ENCODE measurements at regions not wholly inside any gene's neighbourhood (a gene's known extent, or its start where the extent isn't known, plus 50 kb on each side); places are given as distances from the start of the nearest gene placed in this dataset.

- no peak for DNase-seq (ENCODE audit: extremely low read depth, low read depth)
- TF ChIP-seq CTCF (IDR thresholded peaks at IDR 0.05; ENCODE audit: low read depth, low read length), result no peak
Observed at GRCh38 chr5:51271261-51271660, 112.0 kb upstream of the ISL1 start.

- TF ChIP-seq CTCF (IDR thresholded peaks at IDR 0.05; ENCODE audit: low read depth, low read length), result no peak
- DNase-seq (ENCODE audit: extremely low read depth, low read depth), result no peak
Observed at GRCh38 chr5:51273021-51273420, 110.2 kb upstream of the ISL1 start.

GRCh38 chr5:51273871-51274270 lies 109.4 kb upstream of the ISL1 start:
- DNase-seq (ENCODE audit: extremely low read depth, low read depth), result no peak
- TF ChIP-seq CTCF (IDR thresholded peaks at IDR 0.05; ENCODE audit: low read depth, low read length), result no peak

GRCh38 chr5:51275428-51275827 lies 107.8 kb upstream of the ISL1 start:
- TF ChIP-seq CTCF (IDR thresholded peaks at IDR 0.05; ENCODE audit: low read depth, low read length), result no peak
- DNase-seq (ENCODE audit: extremely low read depth, low read depth), result no peak

- TF ChIP-seq CTCF (IDR thresholded peaks at IDR 0.05; ENCODE audit: low read depth, low read length), result no peak
- no peak for DNase-seq (ENCODE audit: extremely low read depth, low read depth)
Observed at GRCh38 chr5:51276250-51276649, 107.0 kb upstream of the ISL1 start.

- no peak for DNase-seq (ENCODE audit: extremely low read depth, low read depth)
- no peak for TF ChIP-seq CTCF (IDR thresholded peaks at IDR 0.05; ENCODE audit: low read depth, low read length)
Observed at GRCh38 chr5:51278539-51278938, 104.7 kb upstream of the ISL1 start.

GRCh38 chr5:51279983-51280706 lies 103.1 kb upstream of the ISL1 start:
- no peak for TF ChIP-seq CTCF (IDR thresholded peaks at IDR 0.05; ENCODE audit: low read depth, low read length)

More at GRCh38 chr5:51279983-51280706, 103.1 kb upstream of the ISL1 start:
- DNase-seq (ENCODE audit: extremely low read depth, low read depth), result no peak

All from AG09319 (cell line).